Peyer's patch (tissue), 4 donors: ENCODE measurements at regions not wholly inside any gene's neighbourhood (a gene's known extent, or its start where the extent isn't known, plus 50 kb on each side); places are given as distances from the start of the nearest gene placed in this dataset.

Source experiments
- DNase-seq, 3 donors: peaks; one replicate each; pipeline ENCODE4 v3.0.0-alpha.2; 2017 to 2019
- H3K27ac ChIP-seq, 4 donors: fragments of 200-600 bp; sonication (generic); one replicate each; pipeline ENCODE4 v1.5.1; 2016 to 2019
- H3K27me3 ChIP-seq, 2 donors: fragments of 200-600 bp; sonication (generic); one replicate each; pipeline ENCODE4 v1.5.1; 2019
- H3K36me3 ChIP-seq, 3 donors: fragments of 200-600 bp; sonication (generic); one replicate each; pipeline ENCODE4 v1.5.1; 2016 to 2019
- H3K4me1 ChIP-seq, 4 donors: fragments of 200-600 bp; sonication (generic); one replicate each; pipeline ENCODE4 v1.5.1; 2016 to 2019
- H3K4me3 ChIP-seq, 4 donors: fragments of 200-600 bp; sonication (generic); 1 replicate in 3 of 4; 2 replicates in 1 of 4; pipeline ENCODE4 v1.5.1; 2016 to 2019; ENCODE audit warnings: mild to moderate bottlenecking in 1 of 4
- H3K9me3 ChIP-seq, 4 donors: fragments of 200-600 bp; sonication (generic); one replicate each; pipeline ENCODE4 v1.5.1; 2016 to 2019; ENCODE audit warnings: mild to moderate bottlenecking in 1 of 4
- CTCF ChIP-seq, 6 experiments: fragments of 450-650 bp in 4 of 6; fragments of 200-600 bp in 2 of 6; sonication (generic) in 1 of 6; IDR thresholded peaks; one replicate each; pipeline ENCODE4 v1.5.1; 2017 to 2019; ENCODE audit warnings: antibody characterized with exemption in 6 of 6, mild to moderate bottlenecking in 3 of 6, moderate library complexity in 1 of 6
- POLR2A ChIP-seq, 2 donors: fragments of 450-650 bp; IDR thresholded peaks; one replicate each; pipeline ENCODE4 v1.5.1; 2017; ENCODE audit warnings: antibody characterized with exemption in 2 of 2, mild to moderate bottlenecking in 2 of 2, moderate library complexity in 2 of 2

GRCh38 chr2:607709-608108 lies 69.5 kb downstream of the TMEM18 start:
- no peaks in the 10 kb centered on the region for H3K27me3 ChIP-seq
- TF ChIP-seq POLR2A (IDR thresholded peaks at IDR 0.05) (no peak), CTCF (IDR thresholded peaks at IDR 0.05) (no peak)
- no peak for DNase-seq

GRCh38 chr2:607172-607571 lies 70.0 kb downstream of the TMEM18 start:
- H3K27ac ChIP-seq, result no peak overlapping the region
- no peaks in the 10 kb centered on the region for H3K9me3 ChIP-seq
- no peak for DNase-seq
- H3K27me3 ChIP-seq, result no peaks in the 10 kb centered on the region
- no peaks in the 10 kb centered on the region for H3K36me3 ChIP-seq
- H3K4me3 ChIP-seq, result no peak overlapping the region
- H3K4me1 ChIP-seq, result no peaks in the 10 kb centered on the region
- no peak for TF ChIP-seq POLR2A (IDR thresholded peaks at IDR 0.05)
- no peak for TF ChIP-seq CTCF (IDR thresholded peaks at IDR 0.05)

More at GRCh38 chr2:607709-608108, 69.5 kb downstream of the TMEM18 start:
- Histone ChIP-seq H3K27ac (no peak overlapping the region), H3K4me3 (no peak overlapping the region), H3K9me3 (no peaks in the 10 kb centered on the region), H3K4me1 (no peaks in the 10 kb centered on the region), H3K36me3 (no peaks in the 10 kb centered on the region)

- Histone ChIP-seq H3K9me3 (no peaks in the 10 kb centered on the region), H3K4me3 (no peak overlapping the region), H3K36me3 (no peaks in the 10 kb centered on the region), H3K27me3 (no peaks in the 10 kb centered on the region), H3K27ac (no peak overlapping the region), H3K4me1 (no peaks in the 10 kb centered on the region)
- DNase-seq, result no peak
- TF ChIP-seq POLR2A (IDR thresholded peaks at IDR 0.05), result no peak
- no peak for TF ChIP-seq CTCF (IDR thresholded peaks at IDR 0.05)
These were observed 71.3 kb downstream of the TMEM18 start for GRCh38 chr2:605674-606608.

- no peak for DNase-seq
- Histone ChIP-seq H3K4me3 (no peak overlapping the region), H3K4me1 (no peaks in the 10 kb centered on the region), H3K36me3 (no peaks in the 10 kb centered on the region), H3K9me3 (no peaks in the 10 kb centered on the region), H3K27me3 (no peaks in the 10 kb centered on the region), H3K27ac (no peak overlapping the region)
- TF ChIP-seq CTCF (IDR thresholded peaks at IDR 0.05) (no peak), POLR2A (IDR thresholded peaks at IDR 0.05) (no peak)
These were observed 72.2 kb downstream of the TMEM18 start for GRCh38 chr2:604854-605524.

GRCh38 chr2:604385-604784 lies 72.8 kb downstream of the TMEM18 start:
- Histone ChIP-seq H3K4me1 (no peaks in the 10 kb centered on the region), H3K36me3 (no peaks in the 10 kb centered on the region), H3K27me3 (no peaks in the 10 kb centered on the region), H3K9me3 (no peaks in the 10 kb centered on the region), H3K27ac (no peak overlapping the region), H3K4me3 (no peak overlapping the region)
- TF ChIP-seq CTCF (IDR thresholded peaks at IDR 0.05), result no peak
- no peak for TF ChIP-seq POLR2A (IDR thresholded peaks at IDR 0.05)
- DNase-seq, result no peak
